A673 (cell line): ENCODE measurements at regions not wholly inside any gene's neighbourhood (a gene's known extent, or its start where the extent isn't known, plus 50 kb on each side); places are given as distances from the start of the nearest gene placed in this dataset.

Experiments
- EZH2 ChIP-seq: fragments of 200-600 bp; sonication (generic); IDR thresholded peaks from 2 replicates; pipeline ENCODE4 v1.6.1; 2017; ENCODE audit warnings: borderline replicate concordance, low read depth, mild to moderate bottlenecking, mixed read lengths, antibody characterized with exemption, low read length; ENCODE audit not compliant: poor library complexity, severe bottlenecking
- TF ChIP-seq, protein P1 (sequence below): fragments of 300-800, 200-600 bp; sonication (generic); conservative IDR thresholded peaks from 2 replicates; pipeline ENCODE4 v1.5.1; 2017; ENCODE audit warnings: low read depth, mild to moderate bottlenecking, antibody characterized with exemption, low read length, moderate library complexity, mixed read lengths

DNA sequence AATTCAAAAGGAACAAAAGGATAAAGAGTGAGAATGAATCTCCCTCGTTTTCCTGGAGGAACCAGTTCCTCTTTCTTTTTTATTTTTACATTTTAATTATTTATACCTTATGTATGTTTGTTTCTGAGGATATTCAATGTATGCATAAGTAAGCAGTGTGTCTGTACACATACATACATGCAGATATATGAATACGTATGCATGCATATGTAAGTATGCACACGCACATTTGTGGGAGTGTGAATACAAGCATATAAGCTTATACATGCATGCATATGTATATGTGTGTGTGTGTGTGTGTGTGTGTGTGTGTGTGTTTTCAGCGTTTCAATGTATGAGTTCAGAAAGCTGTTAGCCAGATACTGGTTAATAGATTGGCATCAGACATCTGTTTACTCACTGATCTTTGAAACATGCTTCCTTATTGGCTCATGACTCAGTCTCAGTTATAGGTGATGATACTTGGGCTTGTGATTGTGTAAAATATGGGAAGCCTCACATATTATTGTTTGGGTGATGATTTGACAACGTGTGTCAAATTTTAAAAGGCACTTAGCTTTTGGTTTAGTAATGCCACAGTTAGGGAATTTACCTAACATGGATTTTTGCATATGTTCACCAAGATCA, 279.7 kb upstream of the TRIB2 start:
- TF ChIP-seq, protein P1, sequence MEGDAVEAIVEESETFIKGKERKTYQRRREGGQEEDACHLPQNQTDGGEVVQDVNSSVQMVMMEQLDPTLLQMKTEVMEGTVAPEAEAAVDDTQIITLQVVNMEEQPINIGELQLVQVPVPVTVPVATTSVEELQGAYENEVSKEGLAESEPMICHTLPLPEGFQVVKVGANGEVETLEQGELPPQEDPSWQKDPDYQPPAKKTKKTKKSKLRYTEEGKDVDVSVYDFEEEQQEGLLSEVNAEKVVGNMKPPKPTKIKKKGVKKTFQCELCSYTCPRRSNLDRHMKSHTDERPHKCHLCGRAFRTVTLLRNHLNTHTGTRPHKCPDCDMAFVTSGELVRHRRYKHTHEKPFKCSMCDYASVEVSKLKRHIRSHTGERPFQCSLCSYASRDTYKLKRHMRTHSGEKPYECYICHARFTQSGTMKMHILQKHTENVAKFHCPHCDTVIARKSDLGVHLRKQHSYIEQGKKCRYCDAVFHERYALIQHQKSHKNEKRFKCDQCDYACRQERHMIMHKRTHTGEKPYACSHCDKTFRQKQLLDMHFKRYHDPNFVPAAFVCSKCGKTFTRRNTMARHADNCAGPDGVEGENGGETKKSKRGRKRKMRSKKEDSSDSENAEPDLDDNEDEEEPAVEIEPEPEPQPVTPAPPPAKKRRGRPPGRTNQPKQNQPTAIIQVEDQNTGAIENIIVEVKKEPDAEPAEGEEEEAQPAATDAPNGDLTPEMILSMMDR: no peak
- TF ChIP-seq EZH2: no peak
